ENCODE measurements at regions not wholly inside any gene's neighbourhood (a gene's known extent, or its start where the extent isn't known, plus 50 kb on each side); places are given as distances from the start of the nearest gene placed in this dataset.
A peak's percentile ranks its signal among the peaks of the same experiment; 100 is the strongest.
"Not testable (repeated sequence)": the region's sequence is repeated elsewhere in the genome, so short reads cannot be mapped to it uniquely, and the experiment has no call there.

DNA sequence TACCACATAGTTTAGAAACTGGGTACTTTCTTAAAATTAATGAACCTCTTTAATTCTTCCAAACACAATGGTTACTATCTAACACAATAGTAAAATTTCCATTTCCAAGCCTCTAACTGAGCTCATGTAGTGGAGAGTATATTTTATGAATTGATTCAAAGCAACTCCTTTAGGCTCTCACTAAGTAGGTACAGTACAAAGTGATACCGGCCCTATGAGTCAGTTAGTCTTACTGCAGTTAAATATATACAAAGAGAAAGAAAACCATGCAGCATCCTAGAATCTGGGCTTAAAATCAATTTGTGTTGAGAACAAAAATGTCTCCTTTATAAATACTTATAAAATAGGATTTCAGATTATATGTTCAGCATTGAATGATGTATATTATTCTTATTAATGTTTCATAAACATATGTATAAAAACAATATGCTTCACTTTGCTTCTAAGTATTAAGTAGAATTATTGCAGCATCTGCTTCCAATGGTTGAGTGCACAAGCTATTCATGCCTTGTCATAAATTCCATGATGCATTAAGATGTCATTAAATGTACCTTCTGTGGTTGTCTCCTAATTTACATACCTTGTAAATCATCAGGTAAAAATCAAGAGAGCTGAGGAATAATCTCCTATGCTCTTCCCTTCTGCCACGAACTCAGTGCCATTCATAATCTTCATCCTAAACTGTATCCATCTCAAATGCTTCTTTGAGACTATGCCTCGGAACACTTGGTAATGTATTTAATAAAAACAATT is 1037.8 kb downstream of the STPG2 start:
- H3K9me3 ChIP-seq (ENCODE audit: control insufficient read depth, insufficient read depth, low read length), result no peaks in the 10 kb centered on the region
- no peaks in the 10 kb centered on the region for H3K4me1 ChIP-seq (ENCODE audit: control insufficient read depth, insufficient read depth, low read length)
- no peak overlapping the region for H3K27ac ChIP-seq (ENCODE audit: low read depth, low read length)
- no peak overlapping the region for H3K4me3 ChIP-seq (ENCODE audit: low read depth, low read length)
- no peaks in the 10 kb centered on the region for H3K27me3 ChIP-seq (ENCODE audit: control insufficient read depth, insufficient read depth, low read length)
- H3K36me3 ChIP-seq (ENCODE audit: control insufficient read depth, insufficient read depth, low read length), result no peaks in the 10 kb centered on the region
- H3K9ac ChIP-seq (ENCODE audit: low read depth, low read length), result no peak overlapping the region

DNA sequence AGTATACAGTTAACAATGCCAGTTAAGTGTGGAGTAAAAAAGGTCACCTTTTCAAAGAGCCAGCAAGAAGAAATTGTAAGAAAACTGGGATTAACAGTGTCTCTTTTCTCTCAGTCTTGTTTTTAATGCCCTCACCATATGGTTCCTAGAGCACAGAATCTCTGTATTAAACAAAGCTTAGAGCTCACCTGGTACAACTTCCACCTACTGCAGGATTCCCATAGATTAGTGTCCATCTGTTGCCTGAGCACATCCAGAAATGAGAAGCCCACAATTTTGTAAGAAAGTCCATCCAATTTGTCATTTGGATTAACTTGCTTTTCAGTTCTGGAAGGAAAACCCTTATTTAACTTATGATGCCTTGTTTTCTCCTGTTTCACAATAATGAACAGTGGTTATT is 1037.1 kb downstream of the STPG2 start:
- Histone ChIP-seq H3K9ac (ENCODE audit: low read depth, low read length) (no peak overlapping the region), H3K9me3 (ENCODE audit: control insufficient read depth, insufficient read depth, low read length) (no peaks in the 10 kb centered on the region)

GRCh38 chr4:97110506-97110905 is 1032.8 kb downstream of the STPG2 start:
- no peaks in the 10 kb centered on the region for H3K9me3 ChIP-seq (ENCODE audit: control insufficient read depth, insufficient read depth, low read length)
- H3K27me3 ChIP-seq (ENCODE audit: control insufficient read depth, insufficient read depth, low read length), result no peaks in the 10 kb centered on the region
- H3K4me1 ChIP-seq (ENCODE audit: control insufficient read depth, insufficient read depth, low read length), result no peaks in the 10 kb centered on the region
- no peaks in the 10 kb centered on the region for H3K36me3 ChIP-seq (ENCODE audit: control insufficient read depth, insufficient read depth, low read length)
- H3K27ac ChIP-seq (ENCODE audit: low read depth, low read length), result no peak overlapping the region
- no peak overlapping the region for H3K9ac ChIP-seq (ENCODE audit: low read depth, low read length)
- H3K4me3 ChIP-seq (ENCODE audit: low read depth, low read length), result no peak overlapping the region

More for the DNA sequence above, 1037.1 kb downstream of the STPG2 start:
- Histone ChIP-seq H3K4me3 (ENCODE audit: low read depth, low read length) (no peak overlapping the region), H3K36me3 (ENCODE audit: control insufficient read depth, insufficient read depth, low read length) (no peaks in the 10 kb centered on the region), H3K27me3 (ENCODE audit: control insufficient read depth, insufficient read depth, low read length) (no peaks in the 10 kb centered on the region), H3K4me1 (ENCODE audit: control insufficient read depth, insufficient read depth, low read length) (no peaks in the 10 kb centered on the region), H3K27ac (ENCODE audit: low read depth, low read length) (no peak overlapping the region)

DNA sequence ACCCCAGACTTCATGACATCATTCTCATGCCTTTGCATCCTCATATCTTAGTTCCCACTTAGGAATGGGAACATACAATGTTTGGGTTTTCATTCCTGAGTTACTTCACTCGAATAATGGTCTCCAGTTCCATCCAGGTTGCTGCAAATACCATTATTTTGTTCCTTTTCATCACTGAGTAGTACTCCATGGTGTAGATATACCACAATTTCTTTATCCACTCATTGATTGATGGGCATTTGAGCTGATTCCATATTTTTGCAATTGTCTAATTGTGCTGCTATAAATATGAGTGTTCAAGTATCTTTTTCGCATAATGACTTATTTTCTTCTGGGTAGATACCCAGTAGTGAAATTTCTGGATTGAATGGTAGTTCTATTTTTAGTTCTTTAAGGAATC is 1026.8 kb downstream of the STPG2 start:
- Histone ChIP-seq H3K27me3 (ENCODE audit: control insufficient read depth, insufficient read depth, low read length) (no peaks in the 10 kb centered on the region), H3K9me3 (ENCODE audit: control insufficient read depth, insufficient read depth, low read length) (peaks cover 4% of the 10 kb centered on the region), H3K4me3 (ENCODE audit: low read depth, low read length) (no peak overlapping the region), H3K36me3 (ENCODE audit: control insufficient read depth, insufficient read depth, low read length) (no peaks in the 10 kb centered on the region), H3K27ac (ENCODE audit: low read depth, low read length) (no peak overlapping the region), H3K4me1 (ENCODE audit: control insufficient read depth, insufficient read depth, low read length) (peaks cover 4% of the 10 kb centered on the region; the same call in 1 of the 2 replicates), H3K9ac (ENCODE audit: low read depth, low read length) (no peak overlapping the region)

DNA sequence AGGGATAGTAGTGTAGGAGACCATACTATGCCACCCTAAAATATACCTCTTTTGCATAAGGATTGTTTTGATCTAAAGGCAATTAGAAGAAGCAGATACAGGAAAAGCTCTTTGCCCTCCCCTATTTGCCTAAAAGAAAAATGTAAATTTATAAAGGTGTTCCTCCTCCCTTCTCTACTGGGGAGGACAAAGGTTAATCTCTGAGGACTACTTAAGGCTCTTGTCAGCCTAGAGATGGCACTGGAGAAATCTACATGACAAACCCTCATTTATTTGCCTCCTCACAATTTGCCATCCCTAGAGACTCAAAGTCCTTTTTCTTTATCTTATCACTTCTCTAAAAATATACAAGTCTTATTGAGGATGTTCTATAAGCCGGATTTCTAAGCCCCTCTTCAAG is 1021.8 kb downstream of the STPG2 start:
- peaks cover 6% of the 10 kb centered on the region for H3K9me3 ChIP-seq (ENCODE audit: control insufficient read depth, insufficient read depth, low read length)
- H3K27me3 ChIP-seq (ENCODE audit: control insufficient read depth, insufficient read depth, low read length), result no peaks in the 10 kb centered on the region
- no peaks in the 10 kb centered on the region for H3K36me3 ChIP-seq (ENCODE audit: control insufficient read depth, insufficient read depth, low read length)
- H3K27ac ChIP-seq (ENCODE audit: low read depth, low read length), result no peak overlapping the region
- H3K4me1 ChIP-seq (ENCODE audit: control insufficient read depth, insufficient read depth, low read length), result peaks cover 13% of the 10 kb centered on the region
- no peak overlapping the region for H3K4me3 ChIP-seq (ENCODE audit: low read depth, low read length)
- no peak overlapping the region for H3K9ac ChIP-seq (ENCODE audit: low read depth, low read length)

DNA sequence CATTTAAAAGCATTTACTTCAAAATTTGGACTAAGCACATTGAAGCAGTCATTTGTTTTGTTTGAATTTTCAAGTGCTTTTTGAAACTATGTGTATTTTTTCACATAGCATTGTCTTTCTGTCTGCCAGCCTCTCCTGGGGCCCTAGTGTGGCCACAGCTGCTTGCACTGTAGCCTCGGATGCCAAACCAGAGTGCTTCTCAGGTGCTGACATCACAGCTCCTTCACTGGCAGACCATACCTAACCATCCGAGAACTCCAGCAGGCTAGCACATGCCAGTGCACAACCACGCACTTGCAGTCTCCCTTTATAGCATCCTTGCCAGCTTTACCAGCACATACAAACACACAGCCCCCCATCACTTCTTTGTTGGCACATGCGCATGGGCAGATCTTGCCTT is 1019.7 kb downstream of the STPG2 start:
- H3K4me3 ChIP-seq (ENCODE audit: low read depth, low read length), result no peak overlapping the region
- H3K9me3 ChIP-seq (ENCODE audit: control insufficient read depth, insufficient read depth, low read length), result peaks cover 4% of the 10 kb centered on the region; the same call in 1 of the 2 replicates
- H3K9ac ChIP-seq (ENCODE audit: low read depth, low read length), result no peak overlapping the region
- H3K36me3 ChIP-seq (ENCODE audit: control insufficient read depth, insufficient read depth, low read length), result no peaks in the 10 kb centered on the region
- H3K4me1 ChIP-seq (ENCODE audit: control insufficient read depth, insufficient read depth, low read length), result peaks cover 13% of the 10 kb centered on the region
- no peak overlapping the region for H3K27ac ChIP-seq (ENCODE audit: low read depth, low read length)
- no peaks in the 10 kb centered on the region for H3K27me3 ChIP-seq (ENCODE audit: control insufficient read depth, insufficient read depth, low read length)

DNA sequence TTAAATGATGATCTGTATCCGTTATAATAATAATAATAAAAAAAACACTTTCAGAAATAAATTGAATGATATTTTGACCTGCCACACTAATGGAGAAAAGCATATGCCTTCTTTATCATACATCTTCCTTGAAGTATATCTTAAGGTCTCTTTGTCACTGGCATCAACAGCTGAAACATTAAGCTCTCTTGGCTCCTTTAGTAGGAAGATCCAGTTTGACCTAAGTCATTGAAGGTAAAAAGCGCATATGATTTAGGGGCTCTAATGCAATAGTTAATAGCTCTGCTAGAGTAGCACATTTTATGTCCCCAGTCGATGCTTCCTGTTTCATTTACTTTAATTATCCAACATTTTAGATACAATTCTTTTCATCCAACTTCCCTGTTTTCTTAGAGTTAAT is 1010.8 kb downstream of the STPG2 start:
- H3K36me3 ChIP-seq (ENCODE audit: control insufficient read depth, insufficient read depth, low read length), result no peaks in the 10 kb centered on the region
- H3K4me3 ChIP-seq (ENCODE audit: low read depth, low read length), result no peak overlapping the region
- H3K9me3 ChIP-seq (ENCODE audit: control insufficient read depth, insufficient read depth, low read length), result no peaks in the 10 kb centered on the region
- no peaks in the 10 kb centered on the region for H3K27me3 ChIP-seq (ENCODE audit: control insufficient read depth, insufficient read depth, low read length)
- no peaks in the 10 kb centered on the region for H3K4me1 ChIP-seq (ENCODE audit: control insufficient read depth, insufficient read depth, low read length)
- H3K9ac ChIP-seq (ENCODE audit: low read depth, low read length), result no peak overlapping the region
- H3K27ac ChIP-seq (ENCODE audit: low read depth, low read length), result no peak overlapping the region

GRCh38 chr4:97134456-97134855 is 1008.8 kb downstream of the STPG2 start:
- Histone ChIP-seq H3K4me1 (ENCODE audit: control insufficient read depth, insufficient read depth, low read length) (no peaks in the 10 kb centered on the region), H3K9me3 (ENCODE audit: control insufficient read depth, insufficient read depth, low read length) (peaks cover 6% of the 10 kb centered on the region), H3K4me3 (ENCODE audit: low read depth, low read length) (no peak overlapping the region), H3K36me3 (ENCODE audit: control insufficient read depth, insufficient read depth, low read length) (no peaks in the 10 kb centered on the region), H3K27me3 (ENCODE audit: control insufficient read depth, insufficient read depth, low read length) (no peaks in the 10 kb centered on the region), H3K9ac (ENCODE audit: low read depth, low read length) (no peak overlapping the region), H3K27ac (ENCODE audit: low read depth, low read length) (no peak overlapping the region)

DNA sequence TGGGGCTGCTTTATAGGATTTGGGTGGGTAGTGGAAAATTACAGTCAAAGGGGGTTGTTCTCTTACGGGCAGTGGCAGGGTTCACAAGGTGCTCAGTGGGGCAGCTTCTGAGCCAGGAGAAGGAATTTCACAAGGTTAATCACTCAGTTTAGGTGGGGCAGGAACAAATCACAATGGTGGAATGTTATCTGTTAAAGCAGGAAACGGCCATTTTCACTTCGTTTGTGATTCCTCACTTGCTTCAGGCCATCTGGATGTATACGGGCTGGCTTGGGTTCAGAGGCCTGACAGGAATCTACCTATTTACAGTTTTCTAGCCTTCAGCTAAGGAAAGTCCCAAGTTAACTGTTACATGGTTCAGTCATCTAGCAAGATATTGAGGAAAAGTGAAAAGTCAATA is 1003.5 kb downstream of the STPG2 start:
- H3K4me1 ChIP-seq (ENCODE audit: control insufficient read depth, insufficient read depth, low read length), result peaks cover 16% of the 10 kb centered on the region
- H3K4me3 ChIP-seq (ENCODE audit: low read depth, low read length), result no peak overlapping the region
- H3K36me3 ChIP-seq (ENCODE audit: control insufficient read depth, insufficient read depth, low read length), result no peaks in the 10 kb centered on the region
- H3K9ac ChIP-seq (ENCODE audit: low read depth, low read length), result no peak overlapping the region
- peaks cover 23% of the 10 kb centered on the region for H3K9me3 ChIP-seq (ENCODE audit: control insufficient read depth, insufficient read depth, low read length)
- no peaks in the 10 kb centered on the region for H3K27me3 ChIP-seq (ENCODE audit: control insufficient read depth, insufficient read depth, low read length)
- H3K27ac ChIP-seq (ENCODE audit: low read depth, low read length), result no peak overlapping the region

- H3K4me3 ChIP-seq (ENCODE audit: low read depth, low read length), result peak overlapping the region; percentile 8; the same call in 1 of the 2 replicates
- no peak overlapping the region for H3K27ac ChIP-seq (ENCODE audit: low read depth, low read length)
- peaks cover 16% of the 10 kb centered on the region for H3K4me1 ChIP-seq (ENCODE audit: control insufficient read depth, insufficient read depth, low read length)
- H3K9ac ChIP-seq (ENCODE audit: low read depth, low read length), result no peak overlapping the region
- H3K27me3 ChIP-seq (ENCODE audit: control insufficient read depth, insufficient read depth, low read length), result no peaks in the 10 kb centered on the region
- peaks cover 26% of the 10 kb centered on the region for H3K9me3 ChIP-seq (ENCODE audit: control insufficient read depth, insufficient read depth, low read length)
- no peaks in the 10 kb centered on the region for H3K36me3 ChIP-seq (ENCODE audit: control insufficient read depth, insufficient read depth, low read length)
Observed at GRCh38 chr4:97140545-97140944, 1002.7 kb downstream of the STPG2 start.

DNA sequence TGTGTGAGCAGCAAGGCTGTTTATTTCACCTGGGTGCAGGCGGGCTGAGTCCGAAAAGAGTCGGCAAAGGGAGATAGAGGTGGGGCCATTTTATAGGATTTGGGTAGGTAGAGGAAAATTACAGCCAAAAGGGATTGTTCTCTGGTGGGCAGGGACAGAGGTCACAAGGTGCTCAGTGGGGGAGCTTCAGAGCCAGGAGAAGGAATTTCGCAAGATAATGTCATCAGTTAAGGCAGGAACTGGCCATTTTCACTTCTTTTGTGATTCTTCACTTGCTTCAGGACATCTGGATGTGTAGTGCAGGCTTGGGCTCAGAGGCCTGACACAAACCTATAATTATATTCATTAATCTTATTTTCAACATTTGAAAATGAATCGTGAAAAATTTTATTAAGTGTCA is 1001.9 kb downstream of the STPG2 start:
- H3K9ac ChIP-seq (ENCODE audit: low read depth, low read length); H3K27me3 ChIP-seq (ENCODE audit: control insufficient read depth, insufficient read depth, low read length); H3K36me3 ChIP-seq (ENCODE audit: control insufficient read depth, insufficient read depth, low read length): not testable (repeated sequence)
- H3K9me3 ChIP-seq (ENCODE audit: control insufficient read depth, insufficient read depth, low read length), result peaks cover 26% of the 10 kb centered on the region
- 0 out of 2 replicates have a peak overlapping the region, but pooled peaks have one; percentile 8 for H3K4me3 ChIP-seq (ENCODE audit: low read depth, low read length)
- H3K4me1 ChIP-seq (ENCODE audit: control insufficient read depth, insufficient read depth, low read length), result peaks cover 16% of the 10 kb centered on the region
- H3K27ac ChIP-seq (ENCODE audit: low read depth, low read length), result peak overlapping the region; percentile 28

Measured in HUES48 (cell line).